D721Med (cell line): ENCODE measurements at regions not wholly inside any gene's neighbourhood (a gene's known extent, or its start where the extent isn't known, plus 50 kb on each side); places are given as distances from the start of the nearest gene placed in this dataset.

Source experiments
- DNase-seq: peaks from one replicate; pipeline ENCODE4 v3.0.0; 2011; ENCODE audit warnings: low spot score; ENCODE audit not compliant: insufficient read length
- FAIRE-seq: peaks from 2 replicates; lab custom pipeline; 2011; peaks lifted over from hg19 to GRCh38; lab: Jason Lieb, UNC
- CTCF ChIP-seq: IDR thresholded peaks from 2 replicates; pipeline ENCODE4 v1.5.1; 2012; ENCODE audit warnings: mild to moderate bottlenecking, control low read depth; ENCODE audit not compliant: insufficient read depth; ENCODE audit errors: missing control alignments

GRCh38 chr9:134214386-134214765, 50.0 kb upstream of the RNU6ATAC start:
- no peak for TF ChIP-seq CTCF
- FAIRE-seq = no peak
- no peak for DNase-seq

GRCh38 chr9:134214766-134215419, 50.5 kb upstream of the RNU6ATAC start:
- DNase-seq (no peak), FAIRE-seq (no peak)
- no peak for TF ChIP-seq CTCF

- DNase-seq (no peak), FAIRE-seq (no peak)
- no peak for TF ChIP-seq CTCF
Measured at GRCh38 chr9:134215420-134215698, 51.0 kb upstream of the RNU6ATAC start.

GRCh38 chr9:134215699-134216448, 51.5 kb upstream of the RNU6ATAC start:
- DNase-seq (no peak), FAIRE-seq (no peak)
- no peak for TF ChIP-seq CTCF

GRCh38 chr9:134216449-134216951, 52.1 kb upstream of the RNU6ATAC start:
- DNase-seq = no peak
- no peak for TF ChIP-seq CTCF
- FAIRE-seq = no peak

GRCh38 chr9:134216961-134217360, 52.6 kb upstream of the RNU6ATAC start:
- FAIRE-seq (no peak), DNase-seq (no peak)
- TF ChIP-seq CTCF = no peak
